ENCODE measurements at regions not wholly inside any gene's neighbourhood (a gene's known extent, or its start where the extent isn't known, plus 50 kb on each side); places are given as distances from the start of the nearest gene placed in this dataset.

DNA sequence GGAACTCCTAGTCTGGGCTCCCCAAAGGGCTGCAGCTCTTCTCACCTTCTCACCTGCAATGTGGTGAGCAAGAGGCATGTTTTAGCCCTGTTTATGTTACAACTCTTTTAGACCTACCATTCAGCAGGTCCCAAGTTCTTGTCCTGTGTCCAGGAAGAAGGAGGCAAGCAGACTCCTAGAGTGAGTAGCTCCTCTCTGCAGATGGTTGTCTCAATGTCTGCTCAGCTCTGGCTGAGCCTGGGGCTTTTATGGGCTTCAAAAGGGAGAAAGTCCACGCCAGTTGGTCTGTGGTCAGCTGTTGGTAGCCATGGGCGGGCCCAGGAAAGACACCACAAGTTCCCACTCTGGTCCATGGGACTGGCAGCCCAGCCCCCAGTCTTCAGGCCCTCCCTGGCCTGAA is 148.1 kb upstream of the HS6ST1 start:
- H3K9ac ChIP-seq: no peak overlapping the region
- H3K4me2 ChIP-seq: no peak overlapping the region
- no peak overlapping the region for H2AFZ ChIP-seq (ENCODE audit: low read depth)
- no peaks in the 10 kb centered on the region for H4K20me1 ChIP-seq (ENCODE audit: insufficient read depth)
- POLR2A ChIA-PET: no interaction called here
- no CpG with 5 or more reads among the region's 2 CpGs for WGBS (ENCODE audit: low lambda C conversion rate)
- H3K9me3 ChIP-seq: no peaks in the 10 kb centered on the region
- H3F3A ChIP-seq (replicated peaks; ENCODE audit: insufficient read depth): no peaks in the 10 kb centered on the region
- no peaks in the 10 kb centered on the region; a peak in 1 of 4 replicates for H3K4me1 ChIP-seq (ENCODE audit: control insufficient read depth in 1 of 2, insufficient read depth in 2 of 2, low read depth in 1 of 2, low read length in 1 of 2)
- H3K36me3 ChIP-seq (replicated peaks in 1 of 2; ENCODE audit: control insufficient read depth in 1 of 2, insufficient read depth in 2 of 2, low read length in 1 of 2): no peaks in the 10 kb centered on the region
- H3K27me3 ChIP-seq (ENCODE audit: insufficient read depth): no peaks in the 10 kb centered on the region
- CTCF ChIA-PET: interaction anchor here (0.9 kb wide), 1 partner anchor 269 kb away, joined by 4 read pairs; no protein-coding TSS in a partner anchor
- H3K27ac ChIP-seq (ENCODE audit: low read depth in 2 of 2, low read length in 1 of 2): no peak overlapping the region
- TF ChIP-seq GATA2 (CRISPR knock-in tag; IDR thresholded peaks at IDR 0.05) (no peak), GABPA (IDR thresholded peaks at IDR 0.05; ENCODE audit: low read depth) (no peak), REST (IDR thresholded peaks at IDR 0.05; ENCODE audit: low read depth, low read length) (no peak), SIN3A (IDR thresholded peaks at IDR 0.05; ENCODE audit: borderline replicate concordance, low read depth, low read length) (no peak), RAD21 (IDR thresholded peaks at IDR 0.05; ENCODE audit: low read length) (no peak), EZH2phosphoT487 (IDR thresholded peaks at IDR 0.05; ENCODE audit: borderline replicate concordance, low read depth) (no peak), SMC3 (IDR thresholded peaks at IDR 0.05; ENCODE audit: low read depth, low read length) (no peak), RCOR1 (IDR thresholded peaks at IDR 0.05; ENCODE audit: low read length) (no peak), POLR2AphosphoS5 (IDR thresholded peaks at IDR 0.05; ENCODE audit: low read depth, low read length) (no peak), RXRA (IDR thresholded peaks at IDR 0.05; ENCODE audit: borderline replicate concordance, low read depth) (no peak), USF1 (IDR thresholded peaks at IDR 0.05; ENCODE audit: borderline replicate concordance, low read depth) (no peak), NRF1 (IDR thresholded peaks at IDR 0.05; ENCODE audit: low read depth, low read length) (no peak), MEF2A (IDR thresholded peaks at IDR 0.05; ENCODE audit: borderline replicate concordance, low read depth) (no peak)
- TF ChIP-seq, protein P1, sequence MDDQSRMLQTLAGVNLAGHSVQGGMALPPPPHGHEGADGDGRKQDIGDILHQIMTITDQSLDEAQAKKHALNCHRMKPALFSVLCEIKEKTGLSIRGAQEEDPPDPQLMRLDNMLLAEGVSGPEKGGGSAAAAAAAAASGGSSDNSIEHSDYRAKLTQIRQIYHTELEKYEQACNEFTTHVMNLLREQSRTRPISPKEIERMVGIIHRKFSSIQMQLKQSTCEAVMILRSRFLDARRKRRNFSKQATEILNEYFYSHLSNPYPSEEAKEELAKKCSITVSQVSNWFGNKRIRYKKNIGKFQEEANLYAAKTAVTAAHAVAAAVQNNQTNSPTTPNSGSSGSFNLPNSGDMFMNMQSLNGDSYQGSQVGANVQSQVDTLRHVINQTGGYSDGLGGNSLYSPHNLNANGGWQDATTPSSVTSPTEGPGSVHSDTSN (IDR thresholded peaks at IDR 0.05): no peak
- DNase-seq: no peak
- no peaks in the 10 kb centered on the region for H3K9me2 ChIP-seq
- H3K79me2 ChIP-seq (ENCODE audit: insufficient read depth): no peaks in the 10 kb centered on the region
- no peak overlapping the region for H3K4me3 ChIP-seq (ENCODE audit: low read depth in 2 of 2, low read length in 1 of 2)

All from SK-N-SH (cell line).